H1 (cell line): ENCODE measurements at regions not wholly inside any gene's neighbourhood (a gene's known extent, or its start where the extent isn't known, plus 50 kb on each side); places are given as distances from the start of the nearest gene placed in this dataset.

Source experiments
- CTCF ChIA-PET: fragments of 300-600 bp; sonication (Branson Sonifier 250); formaldehyde crosslinking; loops from one replicate; lab custom pipeline; 2021; ENCODE audit not compliant: partially characterized antibody; lab: Charles Lee
- POLR2A ChIA-PET: fragments of 300-600 bp; sonication (Branson Sonifier 250); formaldehyde crosslinking; loops from one replicate; lab custom pipeline; 2021; ENCODE audit warnings: inconsistent platforms; ENCODE audit not compliant: partially characterized antibody; lab: Charles Lee
- DNase-seq, 2 experiments: peaks; one replicate each; pipeline versions ENCODE4 v3.0.0 to v3.0.0-alpha.2; 2010 to 2022; ENCODE audit warnings: low spot score in 2 of 2, low read depth in 1 of 2, mixed read lengths in 1 of 2
- FAIRE-seq: peaks from 2 replicates; lab custom pipeline; 2011; peaks lifted over from hg19 to GRCh38; lab: Jason Lieb, UNC
- H2AFZ ChIP-seq: 2 replicates; pipeline ENCODE4 v1.8.1; 2012; ENCODE audit warnings: low read length, inconsistent platforms
- H2AK5ac ChIP-seq: 2 replicates; pipeline ENCODE4 v1.6.1; 2013; ENCODE audit warnings: low read depth, low read length
- H2BK120ac ChIP-seq: replicated peaks from 2 replicates; pipeline ENCODE3; 2013; ENCODE audit warnings: low read depth, low read length, inconsistent platforms
- H2BK12ac ChIP-seq: 2 replicates; pipeline ENCODE4 v1.6.1; 2013; ENCODE audit warnings: low read depth, low read length
- H2BK15ac ChIP-seq: 2 replicates; pipeline ENCODE4 v1.6.1; 2013; ENCODE audit warnings: low read length
- H2BK20ac ChIP-seq: 2 replicates; pipeline ENCODE4 v1.6.1; 2013; ENCODE audit warnings: low read length
- H2BK5ac ChIP-seq: 2 replicates; pipeline ENCODE4 v1.6.1; 2013; ENCODE audit warnings: low read depth, low read length
- H3K14ac ChIP-seq: 2 replicates; pipeline ENCODE4 v1.6.1; 2013; ENCODE audit warnings: inconsistent platforms; ENCODE audit not compliant: insufficient read length
- H3K18ac ChIP-seq: 2 replicates; pipeline ENCODE4 v1.6.1; 2013; ENCODE audit warnings: low read length; ENCODE audit errors: extremely low read depth
- H3K23ac ChIP-seq: 2 replicates; pipeline ENCODE4 v1.6.1; 2013; ENCODE audit warnings: inconsistent platforms; ENCODE audit not compliant: insufficient read length
- H3K23me2 ChIP-seq: 2 replicates; pipeline ENCODE4 v1.6.1; 2013; ENCODE audit warnings: low read depth, low read length
- H3K27ac ChIP-seq: 2 replicates; pipeline ENCODE4 v1.6.1; 2011; ENCODE audit warnings: low read depth, low read length, inconsistent platforms
- H3K27me3 ChIP-seq, 4 experiments: replicated peaks in 1 of 4; 1 replicate in 1 of 4; 2 replicates in 3 of 4; pipeline versions ENCODE4 v1.6.1 to v1.8.1; 2011 to 2013; ENCODE audit warnings: low read length in 3 of 4, mild to moderate bottlenecking in 3 of 4, inconsistent platforms in 2 of 4, mixed read lengths in 2 of 4, moderate library complexity in 1 of 4; ENCODE audit not compliant: control insufficient read depth in 3 of 4, insufficient read depth in 3 of 4; ENCODE audit errors: extremely low read depth in 1 of 4
- H3K36me3 ChIP-seq, 4 experiments: 2 replicates each; pipeline versions ENCODE4 v1.6.1 to v1.8.1; 2011 to 2013; ENCODE audit warnings: mild to moderate bottlenecking in 4 of 4, low read length in 3 of 4, moderate library complexity in 2 of 4, control low read depth in 1 of 4, inconsistent platforms in 1 of 4; ENCODE audit not compliant: insufficient read depth in 4 of 4, control insufficient read depth in 2 of 4
- H3K4ac ChIP-seq: replicated peaks from 2 replicates; pipeline ENCODE3; 2013; ENCODE audit warnings: low read length, low read depth, mixed read lengths, inconsistent platforms; ENCODE audit not compliant: insufficient read length
- H3K4me1 ChIP-seq, 4 experiments: replicated peaks in 1 of 4; 1 replicate in 1 of 4; 2 replicates in 3 of 4; pipeline versions ENCODE4 v1.6.1 to v1.8.1; 2011 to 2013; ENCODE audit warnings: low read length in 3 of 4, inconsistent platforms in 2 of 4, mixed read lengths in 1 of 4; ENCODE audit not compliant: insufficient read depth in 4 of 4, control insufficient read depth in 3 of 4
- H3K4me2 ChIP-seq, 2 experiments: 2 replicates each; pipeline versions ENCODE4 v1.6.1 to v1.8.1; 2011 to 2013; ENCODE audit warnings: low read depth in 2 of 2, low read length in 2 of 2, control low read depth in 1 of 2, inconsistent platforms in 1 of 2, mild to moderate bottlenecking in 1 of 2; ENCODE audit not compliant: insufficient read depth in 1 of 2
- H3K4me3 ChIP-seq, 4 experiments: fragments of 200-600, 300-600 bp in 1 of 4; sonication (generic), shearing (Covaris generic), sonication (Bioruptor Twin) in 1 of 4; 2 replicates each; pipeline versions ENCODE4 v1.5.1 to v1.8.1; 2011 to 2016; ENCODE audit warnings: low read length in 4 of 4, low read depth in 3 of 4, control low read depth in 2 of 4, inconsistent platforms in 2 of 4, mild to moderate bottlenecking in 2 of 4, mixed read lengths in 1 of 4, moderate library complexity in 1 of 4; ENCODE audit not compliant: insufficient read depth in 2 of 4; ENCODE audit errors: extremely low read depth in 1 of 4
- H3K56ac ChIP-seq: replicated peaks from 2 replicates; pipeline ENCODE3; 2013; ENCODE audit warnings: low read depth, mild to moderate bottlenecking, mixed read lengths, low read length, inconsistent platforms; ENCODE audit not compliant: insufficient read length
- H3K79me1 ChIP-seq: 2 replicates; pipeline ENCODE4 v1.6.1; 2013; ENCODE audit warnings: low read depth, low read length, control low read depth
- H3K79me2 ChIP-seq, 2 experiments: 2 replicates each; pipeline versions ENCODE4 v1.6.1 to v1.8.1; 2012 to 2013; ENCODE audit warnings: low read length in 2 of 2, mild to moderate bottlenecking in 2 of 2, inconsistent platforms in 1 of 2; ENCODE audit not compliant: insufficient read depth in 2 of 2, control insufficient read depth in 1 of 2
- H3K9ac ChIP-seq, 4 experiments: replicated peaks in 1 of 4; 1 replicate in 1 of 4; 2 replicates in 3 of 4; pipeline versions ENCODE4 v1.6.1 to v1.8.1; 2011 to 2013; ENCODE audit warnings: low read depth in 3 of 4, low read length in 3 of 4, control low read depth in 2 of 4, mild to moderate bottlenecking in 2 of 4, moderate library complexity in 2 of 4, inconsistent platforms in 1 of 4; ENCODE audit errors: extremely low read depth in 1 of 4
- H3K9me3 ChIP-seq, 2 experiments: 2 replicates each; pipeline versions ENCODE4 v1.6.1 to v1.8.1; 2012 to 2013; ENCODE audit warnings: mild to moderate bottlenecking in 2 of 2, moderate library complexity in 2 of 2, control low read depth in 1 of 2, inconsistent platforms in 1 of 2, low read depth in 1 of 2, low read length in 1 of 2, mixed read lengths in 1 of 2; ENCODE audit not compliant: insufficient read depth in 2 of 2
- H4K20me1 ChIP-seq, 2 experiments: replicated peaks in 1 of 2; 2 replicates each; pipeline versions ENCODE3 to v1.8.1; 2011 to 2013; ENCODE audit warnings: inconsistent platforms in 2 of 2, low read length in 2 of 2, mild to moderate bottlenecking in 1 of 2; ENCODE audit not compliant: insufficient read depth in 2 of 2, control insufficient read depth in 1 of 2
- H4K5ac ChIP-seq: 2 replicates; pipeline ENCODE4 v1.6.1; 2013; ENCODE audit warnings: low read length, low read depth, mixed read lengths, inconsistent platforms; ENCODE audit not compliant: insufficient read length
- H4K8ac ChIP-seq: 2 replicates; pipeline ENCODE4 v1.8.0; 2013; ENCODE audit warnings: mild to moderate bottlenecking, moderate library complexity, low read length, inconsistent platforms; ENCODE audit not compliant: insufficient read depth; ENCODE audit errors: extremely low read depth
- H4K91ac ChIP-seq: replicated peaks from 2 replicates; pipeline ENCODE3; 2013; ENCODE audit warnings: low read length, mixed read lengths, inconsistent platforms; ENCODE audit not compliant: insufficient read length
- EP300 ChIP-seq, 2 experiments: IDR thresholded peaks; 1 replicate in 1 of 2; 2 replicates in 1 of 2; pipeline ENCODE4 v1.6.1; 2011 to 2012; ENCODE audit warnings: low read depth in 2 of 2, low read length in 2 of 2, mild to moderate bottlenecking in 2 of 2, borderline replicate concordance in 1 of 2, inconsistent platforms in 1 of 2, moderate library complexity in 1 of 2
- GABPA ChIP-seq: IDR thresholded peaks from 2 replicates; pipeline ENCODE4 v1.6.1; 2011; ENCODE audit warnings: mild to moderate bottlenecking, low read length, moderate library complexity, borderline replicate concordance; ENCODE audit not compliant: insufficient read depth
- HDAC2 ChIP-seq, 2 experiments: fragments of 300-600 bp in 1 of 2; sonication (generic) in 1 of 2; IDR thresholded peaks; 2 replicates each; pipeline ENCODE4 v1.6.1; 2011 to 2012; ENCODE audit warnings: low read depth in 2 of 2, low read length in 2 of 2, mild to moderate bottlenecking in 2 of 2, moderate library complexity in 2 of 2, borderline replicate concordance in 1 of 2, inconsistent platforms in 1 of 2
- HDAC6 ChIP-seq: IDR thresholded peaks from one replicate; pipeline ENCODE4 v1.7.1; 2012; ENCODE audit warnings: low read depth, mild to moderate bottlenecking, inconsistent platforms, low read length, moderate library complexity
- JUN ChIP-seq: IDR thresholded peaks from 2 replicates; pipeline ENCODE4 v1.6.1; 2011; ENCODE audit warnings: low read depth, mild to moderate bottlenecking, improper control_type of control experiment, low read length
- KDM4A ChIP-seq: IDR thresholded peaks from one replicate; pipeline ENCODE4 v1.7.1; 2012; ENCODE audit warnings: low read depth, mild to moderate bottlenecking, moderate library complexity, low read length, inconsistent platforms; ENCODE audit not compliant: severe bottlenecking
- NANOG ChIP-seq: IDR thresholded peaks from 2 replicates; pipeline ENCODE4 v1.6.1; 2011; ENCODE audit warnings: low read length, low read depth, mild to moderate bottlenecking, inconsistent platforms; ENCODE audit not compliant: insufficient read depth, poor library complexity, severe bottlenecking
- POLR2AphosphoS5 ChIP-seq: IDR thresholded peaks from 2 replicates; pipeline ENCODE4 v1.6.1; 2011; ENCODE audit warnings: low read depth, low read length
- RBBP5 ChIP-seq: IDR thresholded peaks from 2 replicates; pipeline ENCODE4 v1.7.1; 2012; ENCODE audit warnings: low read depth, mild to moderate bottlenecking, inconsistent platforms, low read length, moderate library complexity, borderline replicate concordance
- RXRA ChIP-seq: IDR thresholded peaks from 2 replicates; pipeline ENCODE4 v1.6.1; 2011; ENCODE audit warnings: low read depth, mild to moderate bottlenecking, low read length, moderate library complexity; ENCODE audit not compliant: insufficient read depth
- SIRT6 ChIP-seq: IDR thresholded peaks from one replicate; pipeline ENCODE4 v1.7.1; 2012; ENCODE audit warnings: low read length, inconsistent platforms
- SP2 ChIP-seq: IDR thresholded peaks from 2 replicates; pipeline ENCODE4 v1.6.1; 2012; ENCODE audit warnings: mild to moderate bottlenecking, low read length, inconsistent platforms
- TCF12 ChIP-seq: IDR thresholded peaks from 2 replicates; pipeline ENCODE4 v1.6.1; 2011; ENCODE audit warnings: low read depth, mild to moderate bottlenecking, low read length
- WGBS, 2 experiments: shearing (Covaris generic) in 1 of 2; methylation state at CpG; one replicate each; pipeline versions ENCODE4 v1.1.6 to v1.1.7; 2013 to 2015; ENCODE audit warnings: low lambda C conversion rate in 2 of 2, mixed read lengths in 2 of 2, inconsistent platforms in 1 of 2, low coverage in 1 of 2, missing lambda C conversion rate in 1 of 2; ENCODE audit not compliant: insufficient replicate concordance in 2 of 2, insufficient coverage in 1 of 2, insufficient read length in 1 of 2; ENCODE audit errors: extremely low coverage in 1 of 2, missing lambda C conversion rate in 1 of 2; 5-methylcytosine and 5-hydroxymethylcytosine counted together
- TF ChIP-seq, protein P1 (sequence below): IDR thresholded peaks from 2 replicates; pipeline ENCODE4 v1.6.1; 2011; ENCODE audit warnings: low read depth, mild to moderate bottlenecking, low read length; ENCODE audit not compliant: insufficient read depth

DNA sequence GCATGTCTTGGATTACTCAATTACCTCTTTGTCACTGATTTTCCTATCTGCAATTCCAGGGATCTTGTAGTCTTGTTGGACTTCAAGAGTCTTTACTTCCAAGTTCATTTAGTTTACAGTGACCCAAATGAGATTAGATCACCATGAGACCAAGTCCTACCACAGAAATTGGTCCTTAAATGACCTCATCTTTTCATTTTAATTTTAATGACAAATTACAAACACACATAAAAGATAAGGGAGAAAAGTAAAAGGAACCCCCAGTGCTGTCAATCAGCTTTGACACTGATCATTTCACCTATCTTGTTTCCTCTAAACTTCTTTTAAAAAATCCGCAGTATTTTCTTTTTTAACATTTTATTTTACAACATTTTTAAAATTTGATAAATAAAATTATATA is 54.9 kb upstream of the FYN start:
- Histone ChIP-seq H2BK5ac (no peak overlapping the region), H3K18ac (no peak overlapping the region), H3K36me3 (no peaks in the 10 kb centered on the region), H3K4me3 (no peak overlapping the region), H3K4ac (no peak overlapping the region), H4K8ac (no peak overlapping the region), H2BK20ac (no peak overlapping the region), H3K4me1 (peaks cover 2 to 12% (median 3%) of the 10 kb centered on the region in 4 experiments; a peak in 5 of 7 replicates), H3K79me2 (no peaks in the 10 kb centered on the region), H3K23ac (no peak overlapping the region), H3K4me2 (no peak overlapping the region), H3K27ac (no peak overlapping the region), H4K20me1 (no peaks in the 10 kb centered on the region), H3K27me3 (no peaks in the 10 kb centered on the region), H2BK15ac (no peak overlapping the region), H4K5ac (no peak overlapping the region), H3K14ac (no peak overlapping the region), H3K9ac (no peak overlapping the region), H3K9me3 (no peaks in the 10 kb centered on the region), H3K79me1 (no peaks in the 10 kb centered on the region), H2AFZ (no peak overlapping the region), H3K23me2 (no peaks in the 10 kb centered on the region), H2BK120ac (no peak overlapping the region), H2AK5ac (no peak overlapping the region), H2BK12ac (no peak overlapping the region), H3K56ac (no peak overlapping the region), H4K91ac (no peak overlapping the region)
- DNase-seq = no peak
- POLR2A ChIA-PET = interaction anchor here (1.8 kb wide), 1 partner anchor 9 kb away, joined by 7 read pairs; no protein-coding TSS in a partner anchor
- 100% methylated on average over 1 of the region's 1 CpG for WGBS, 2 experiments
- FAIRE-seq = no peak
- CTCF ChIA-PET = no interaction called here
- TF ChIP-seq HDAC2 (IDR thresholded peaks at IDR 0.05; ENCODE audit: borderline replicate concordance in 1 of 2, low read depth in 2 of 2, low read length in 2 of 2) (no peak), TCF12 (no peak), POLR2AphosphoS5 (no peak), JUN (no peak), RBBP5 (no peak), HDAC6 (no peak), SP2 (no peak), SIRT6 (no peak), NANOG (no peak), RXRA (no peak), EP300 (IDR thresholded peaks at IDR 0.05; ENCODE audit: borderline replicate concordance in 1 of 2, low read depth in 2 of 2, low read length in 2 of 2) (no peak), GABPA (no peak), KDM4A (no peak)
- TF ChIP-seq, protein P1, sequence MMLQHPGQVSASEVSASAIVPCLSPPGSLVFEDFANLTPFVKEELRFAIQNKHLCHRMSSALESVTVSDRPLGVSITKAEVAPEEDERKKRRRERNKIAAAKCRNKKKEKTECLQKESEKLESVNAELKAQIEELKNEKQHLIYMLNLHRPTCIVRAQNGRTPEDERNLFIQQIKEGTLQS = no peak
